ENCODE measurements at regions not wholly inside any gene's neighbourhood (a gene's known extent, or its start where the extent isn't known, plus 50 kb on each side); places are given as distances from the start of the nearest gene placed in this dataset.

DNA sequence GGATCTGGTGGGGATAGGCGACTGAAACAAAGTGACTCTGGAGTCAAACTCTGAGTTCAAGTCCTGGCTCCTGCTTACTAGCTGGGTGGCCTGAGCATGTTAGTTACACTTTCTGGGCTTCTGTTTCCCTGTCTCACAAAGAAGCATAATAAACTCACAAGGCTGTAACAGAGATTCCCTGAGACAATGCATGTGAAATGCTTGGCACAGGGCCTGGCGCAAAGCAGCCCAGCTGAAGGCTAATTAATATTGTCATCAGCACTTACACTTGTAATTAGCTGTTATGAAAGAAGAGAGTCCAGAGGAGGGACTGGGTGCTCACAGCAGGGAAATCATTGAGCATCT, 64.1 kb upstream of the SPOCK1 start:
- H3K4me3 ChIP-seq (ENCODE audit: low read depth, low read length) = no peak overlapping the region
- TF ChIP-seq, protein P1, sequence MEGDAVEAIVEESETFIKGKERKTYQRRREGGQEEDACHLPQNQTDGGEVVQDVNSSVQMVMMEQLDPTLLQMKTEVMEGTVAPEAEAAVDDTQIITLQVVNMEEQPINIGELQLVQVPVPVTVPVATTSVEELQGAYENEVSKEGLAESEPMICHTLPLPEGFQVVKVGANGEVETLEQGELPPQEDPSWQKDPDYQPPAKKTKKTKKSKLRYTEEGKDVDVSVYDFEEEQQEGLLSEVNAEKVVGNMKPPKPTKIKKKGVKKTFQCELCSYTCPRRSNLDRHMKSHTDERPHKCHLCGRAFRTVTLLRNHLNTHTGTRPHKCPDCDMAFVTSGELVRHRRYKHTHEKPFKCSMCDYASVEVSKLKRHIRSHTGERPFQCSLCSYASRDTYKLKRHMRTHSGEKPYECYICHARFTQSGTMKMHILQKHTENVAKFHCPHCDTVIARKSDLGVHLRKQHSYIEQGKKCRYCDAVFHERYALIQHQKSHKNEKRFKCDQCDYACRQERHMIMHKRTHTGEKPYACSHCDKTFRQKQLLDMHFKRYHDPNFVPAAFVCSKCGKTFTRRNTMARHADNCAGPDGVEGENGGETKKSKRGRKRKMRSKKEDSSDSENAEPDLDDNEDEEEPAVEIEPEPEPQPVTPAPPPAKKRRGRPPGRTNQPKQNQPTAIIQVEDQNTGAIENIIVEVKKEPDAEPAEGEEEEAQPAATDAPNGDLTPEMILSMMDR (IDR thresholded peaks at IDR 0.05; ENCODE audit: insufficient read depth, low read length) = no peak
- no peak for DNase-seq (ENCODE audit: low read depth)

DNA sequence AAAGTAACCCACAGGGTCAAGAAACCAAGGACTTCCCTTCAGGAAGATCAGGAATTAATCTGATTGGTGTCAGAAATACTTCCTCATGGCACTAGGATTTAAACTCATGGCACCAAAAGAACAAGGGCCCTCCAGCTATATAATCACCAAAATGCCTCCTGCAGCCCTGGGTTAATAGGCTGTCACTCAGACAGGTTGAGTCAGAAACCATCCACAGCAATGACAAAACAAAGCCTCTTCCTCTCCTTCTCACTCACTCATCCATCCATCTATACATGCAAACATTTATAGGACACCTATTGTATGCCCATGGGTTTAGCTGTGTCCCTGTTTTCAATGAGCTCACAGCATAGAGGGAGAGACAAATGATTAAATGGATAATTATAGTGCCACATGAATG, 62.5 kb upstream of the SPOCK1 start:
- no peak for DNase-seq (ENCODE audit: low read depth)
- no peak overlapping the region for H3K4me3 ChIP-seq (ENCODE audit: low read depth, low read length)
- TF ChIP-seq, protein P1 (IDR thresholded peaks at IDR 0.05; ENCODE audit: insufficient read depth, low read length) = no peak

DNA sequence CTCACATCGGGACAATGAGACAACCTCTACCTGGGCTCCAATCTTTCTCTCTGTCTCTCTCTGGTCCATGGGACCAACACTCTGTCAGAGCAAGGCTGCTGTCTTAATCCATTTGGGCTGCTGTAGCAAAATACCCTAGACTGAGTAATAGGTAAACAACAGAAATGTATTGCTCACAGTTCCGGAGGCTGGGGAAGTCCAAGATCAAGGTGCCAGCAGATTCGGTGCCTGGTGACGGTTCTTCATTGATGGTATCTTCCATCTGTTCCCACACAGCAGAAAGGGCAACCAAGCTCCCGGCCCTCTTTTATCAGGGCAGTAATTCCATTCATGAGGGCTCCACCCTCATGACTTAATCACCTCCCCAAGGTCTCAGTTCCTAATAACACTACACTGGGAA, 61.3 kb upstream of the SPOCK1 start:
- H3K4me3 ChIP-seq (ENCODE audit: low read depth, low read length) = no peak overlapping the region
- no peak for DNase-seq (ENCODE audit: low read depth)

More for the DNA sequence above, 61.3 kb upstream of the SPOCK1 start:
- TF ChIP-seq, protein P1 (IDR thresholded peaks at IDR 0.05; ENCODE audit: insufficient read depth, low read length) = no peak
